ENCODE measurements at regions not wholly inside any gene's neighbourhood (a gene's known extent, or its start where the extent isn't known, plus 50 kb on each side); places are given as distances from the start of the nearest gene placed in this dataset.
"Not testable (repeated sequence)": the region's sequence is repeated elsewhere in the genome, so short reads cannot be mapped to it uniquely, and the experiment has no call there.

GRCh38 chr5:93359296-93359959, 221.6 kb downstream of the NR2F1-AS1 start:
- Histone ChIP-seq H3K27ac (no peak overlapping the region), H3K4me3 (no peak overlapping the region)
- no peak for DNase-seq (ENCODE audit: low spot score)
- TF ChIP-seq CTCF (IDR thresholded peaks at IDR 0.05), result no peak

- TF ChIP-seq CTCF (IDR thresholded peaks at IDR 0.05), result no peak
- Histone ChIP-seq H3K27ac (no peak overlapping the region), H3K4me3 (no peak overlapping the region)
- no peak for DNase-seq (ENCODE audit: low spot score)
Observed at GRCh38 chr5:93358176-93358575, 222.8 kb downstream of the NR2F1-AS1 start.

DNA sequence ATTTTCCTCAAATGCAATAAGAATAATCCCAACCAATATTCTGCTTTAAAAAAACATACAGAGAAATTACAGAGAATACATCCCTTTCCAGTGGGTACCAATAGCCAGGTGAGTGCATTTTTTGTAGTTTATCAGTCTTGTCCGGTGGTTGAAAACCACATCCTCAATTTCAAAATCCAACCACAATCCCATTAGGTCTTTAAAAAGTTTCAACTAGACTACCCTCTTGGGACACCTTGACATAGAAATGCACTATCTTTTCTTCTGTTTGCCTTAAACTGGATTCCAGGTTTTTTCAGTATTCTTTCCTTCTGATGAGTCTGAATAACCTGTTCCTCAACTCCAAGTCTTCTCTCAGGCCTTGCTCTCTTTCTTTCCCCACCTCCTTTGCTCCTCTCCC, 223.3 kb downstream of the NR2F1-AS1 start:
- DNase-seq (ENCODE audit: low spot score), result no peak
- H3K27ac ChIP-seq, result no peak overlapping the region
- H3K4me3 ChIP-seq, result no peak overlapping the region
- no peak for TF ChIP-seq CTCF (IDR thresholded peaks at IDR 0.05)

DNA sequence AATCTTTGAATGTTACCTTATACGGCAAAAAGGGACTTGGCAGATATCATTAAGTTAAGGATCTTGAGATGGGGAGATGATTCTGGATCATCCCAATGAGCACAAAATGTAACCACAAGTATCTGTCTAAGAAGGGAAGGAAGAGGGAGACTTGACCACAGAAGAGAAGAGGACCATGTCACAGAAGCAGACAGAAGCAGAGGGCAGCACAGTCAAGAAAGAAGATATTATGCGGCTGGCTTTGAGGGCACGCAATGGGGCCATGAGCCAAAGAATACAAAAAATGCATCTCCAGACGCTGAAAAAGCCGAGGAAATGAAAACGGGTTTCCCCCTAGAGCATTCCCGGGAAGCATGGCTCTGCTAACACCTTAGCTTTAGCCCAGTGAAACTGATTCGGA, 225.3 kb downstream of the NR2F1-AS1 start:
- TF ChIP-seq CTCF (IDR thresholded peaks at IDR 0.05), result no peak
- no peak overlapping the region for H3K4me3 ChIP-seq
- no peak for DNase-seq (ENCODE audit: low spot score)
- H3K27ac ChIP-seq, result no peak overlapping the region

DNA sequence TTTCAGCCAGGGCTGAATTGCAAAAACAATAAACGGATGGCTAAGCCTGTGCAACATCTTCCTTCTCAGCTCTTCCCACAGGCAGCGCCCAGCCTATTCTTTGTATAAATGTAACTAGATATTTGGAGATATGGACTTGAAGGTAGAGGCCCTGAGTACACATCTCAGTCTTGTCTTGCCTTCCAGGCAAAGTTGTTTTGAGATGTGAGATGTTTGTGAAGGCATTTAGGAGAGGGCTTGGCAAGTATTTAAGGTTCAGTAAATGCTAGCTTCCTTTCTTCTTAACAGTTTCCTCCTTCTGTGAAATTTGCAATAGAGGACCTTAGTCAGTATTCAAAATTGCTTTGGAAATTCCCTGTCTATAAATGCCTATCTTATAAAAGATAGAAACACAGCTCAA, 228.8 kb downstream of the NR2F1-AS1 start:
- DNase-seq (ENCODE audit: low spot score), result no peak
- no peak overlapping the region for H3K4me3 ChIP-seq
- no peak overlapping the region for H3K27ac ChIP-seq
- no peak for TF ChIP-seq CTCF (IDR thresholded peaks at IDR 0.05)

GRCh38 chr5:93349613-93350012, 231.4 kb downstream of the NR2F1-AS1 start:
- Histone ChIP-seq H3K4me3 (no peak overlapping the region), H3K27ac (no peak overlapping the region)
- DNase-seq (ENCODE audit: low spot score), result no peak
- TF ChIP-seq CTCF (IDR thresholded peaks at IDR 0.05), result no peak

- H3K27ac ChIP-seq, result no peak overlapping the region
- H3K4me3 ChIP-seq, result no peak overlapping the region
- no peak for TF ChIP-seq CTCF (IDR thresholded peaks at IDR 0.05)
- DNase-seq (ENCODE audit: low spot score), result no peak
Observed at GRCh38 chr5:93348231-93348630, 232.8 kb downstream of the NR2F1-AS1 start.

GRCh38 chr5:93346850-93347249, 234.2 kb downstream of the NR2F1-AS1 start:
- DNase-seq (ENCODE audit: low spot score); H3K4me3 ChIP-seq; H3K27ac ChIP-seq: not testable (repeated sequence)
